GM12872 (cell line): ENCODE measurements at regions not wholly inside any gene's neighbourhood (a gene's known extent, or its start where the extent isn't known, plus 50 kb on each side); places are given as distances from the start of the nearest gene placed in this dataset.

Experiments used
- TF ChIP-seq, protein P1 (sequence below): IDR thresholded peaks from 3 replicates; pipeline ENCODE4 v1.5.1; 2011; ENCODE audit warnings: low read depth, mild to moderate bottlenecking, low read length, moderate library complexity; ENCODE audit not compliant: insufficient read depth

DNA sequence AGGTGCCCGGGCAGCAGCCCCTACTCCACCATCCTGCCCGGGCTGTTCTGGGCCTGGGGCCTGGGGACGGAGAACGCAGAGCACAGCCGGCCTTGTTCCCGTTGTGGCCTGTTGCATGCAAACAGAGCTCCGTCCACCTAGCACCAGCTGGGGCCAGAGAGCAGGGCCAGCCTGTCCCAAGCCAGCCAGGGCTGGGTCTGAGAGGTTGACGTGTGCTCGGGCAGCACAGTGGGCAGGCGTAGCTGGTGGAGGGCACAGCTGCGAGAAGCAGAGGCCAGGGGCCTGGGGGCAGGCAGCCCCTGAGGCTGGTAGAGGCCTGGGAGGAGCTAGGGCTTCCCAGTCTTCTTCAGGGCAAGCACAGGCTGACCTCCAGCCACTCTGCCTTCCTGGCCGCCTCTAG lies 1192.6 kb downstream of the BRD1 start:
- TF ChIP-seq, protein P1, sequence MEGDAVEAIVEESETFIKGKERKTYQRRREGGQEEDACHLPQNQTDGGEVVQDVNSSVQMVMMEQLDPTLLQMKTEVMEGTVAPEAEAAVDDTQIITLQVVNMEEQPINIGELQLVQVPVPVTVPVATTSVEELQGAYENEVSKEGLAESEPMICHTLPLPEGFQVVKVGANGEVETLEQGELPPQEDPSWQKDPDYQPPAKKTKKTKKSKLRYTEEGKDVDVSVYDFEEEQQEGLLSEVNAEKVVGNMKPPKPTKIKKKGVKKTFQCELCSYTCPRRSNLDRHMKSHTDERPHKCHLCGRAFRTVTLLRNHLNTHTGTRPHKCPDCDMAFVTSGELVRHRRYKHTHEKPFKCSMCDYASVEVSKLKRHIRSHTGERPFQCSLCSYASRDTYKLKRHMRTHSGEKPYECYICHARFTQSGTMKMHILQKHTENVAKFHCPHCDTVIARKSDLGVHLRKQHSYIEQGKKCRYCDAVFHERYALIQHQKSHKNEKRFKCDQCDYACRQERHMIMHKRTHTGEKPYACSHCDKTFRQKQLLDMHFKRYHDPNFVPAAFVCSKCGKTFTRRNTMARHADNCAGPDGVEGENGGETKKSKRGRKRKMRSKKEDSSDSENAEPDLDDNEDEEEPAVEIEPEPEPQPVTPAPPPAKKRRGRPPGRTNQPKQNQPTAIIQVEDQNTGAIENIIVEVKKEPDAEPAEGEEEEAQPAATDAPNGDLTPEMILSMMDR, result no peak

DNA sequence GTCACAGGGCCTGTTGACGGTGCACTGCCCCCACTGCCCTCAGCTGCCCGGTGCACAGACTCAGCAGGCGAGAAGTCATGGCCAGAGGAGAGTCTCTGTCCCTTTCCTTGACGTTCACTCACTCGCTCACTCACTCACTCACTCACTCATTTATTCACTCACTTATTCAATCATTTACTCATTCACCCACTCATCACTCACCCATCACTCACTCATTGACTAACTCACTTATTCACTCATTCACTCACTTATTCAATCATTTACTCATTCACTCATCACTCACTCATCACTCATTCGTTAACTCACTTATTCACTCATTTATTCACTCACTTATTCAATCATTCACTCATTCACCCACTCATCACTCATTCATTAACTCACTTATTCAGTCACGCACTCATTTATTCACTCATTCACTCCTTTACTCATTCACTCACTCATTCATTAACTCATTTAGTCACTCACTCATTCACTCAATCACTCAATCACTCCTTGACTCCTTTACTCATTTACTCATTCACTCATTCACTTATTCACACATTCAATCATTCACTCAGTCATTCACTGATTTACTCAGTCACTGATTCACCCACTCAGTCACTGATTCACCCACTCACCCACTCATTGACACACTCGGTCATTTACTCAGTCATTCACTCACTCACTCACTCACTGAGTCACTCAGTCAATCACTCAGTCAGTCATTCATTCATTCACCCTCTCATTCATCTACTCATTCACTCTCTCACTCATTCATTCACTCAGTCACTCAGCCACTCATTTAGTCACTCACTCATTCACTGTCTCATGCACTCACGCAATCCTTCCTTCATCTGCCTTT lies 1193.5 kb downstream of the BRD1 start:
- TF ChIP-seq, protein P1, result no peak

DNA sequence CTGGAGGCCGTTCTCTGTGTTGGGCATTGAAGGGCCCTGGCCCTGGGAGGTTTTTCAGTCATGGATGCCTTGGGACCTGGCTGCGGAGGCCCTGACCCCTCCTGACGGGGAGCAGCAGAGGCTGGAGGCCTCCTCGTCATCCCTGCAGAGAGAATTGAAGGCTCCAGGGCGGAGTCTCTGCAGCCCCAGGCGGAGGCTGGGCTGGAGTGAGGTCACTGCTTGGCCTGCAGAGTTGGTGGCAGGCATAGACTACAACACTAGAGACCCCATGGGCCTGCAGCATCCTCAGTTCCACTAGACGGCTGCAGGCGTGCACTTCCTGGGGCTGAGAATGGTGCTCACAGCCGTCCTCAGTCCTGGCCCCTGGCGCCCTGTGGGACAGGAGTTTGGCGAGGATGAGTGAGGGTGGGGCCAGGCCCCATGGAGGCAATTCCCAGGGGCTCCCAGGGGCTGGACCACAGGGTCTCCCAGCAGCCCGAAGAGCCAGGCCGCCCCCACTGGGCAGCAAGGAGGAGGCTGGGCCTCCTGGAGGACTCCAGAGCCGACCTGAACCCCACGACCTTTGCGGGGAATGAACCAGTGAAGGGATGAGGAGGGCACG lies 1194.9 kb downstream of the BRD1 start:
- TF ChIP-seq, protein P1, result no peak

DNA sequence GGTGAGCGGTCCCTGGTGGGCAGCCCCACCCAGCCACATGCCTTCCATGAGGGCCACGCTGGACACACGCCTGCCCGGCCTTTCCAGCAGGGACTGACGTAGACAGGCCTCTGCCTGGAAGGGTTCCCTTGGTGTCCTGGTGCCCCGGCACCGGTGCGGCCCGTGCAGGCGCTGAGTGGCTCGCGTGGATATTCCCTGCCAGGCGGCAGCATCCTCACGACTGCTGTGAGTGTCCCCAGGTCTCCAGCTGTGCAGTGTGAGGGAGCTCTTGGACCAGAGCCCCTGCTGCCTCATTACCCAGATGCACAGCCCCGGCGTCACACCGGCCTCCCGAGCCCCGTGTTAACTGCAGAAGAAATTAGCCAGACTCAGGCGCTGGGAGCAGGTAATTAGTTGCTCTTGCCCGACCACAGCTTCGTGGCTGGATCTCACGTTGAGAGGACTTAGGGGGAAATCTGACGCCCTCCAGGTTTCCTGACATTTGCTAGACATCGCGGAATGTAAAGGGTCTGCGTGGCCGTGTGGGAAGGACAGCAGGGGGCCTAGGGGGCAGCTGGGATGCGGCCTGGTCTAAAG lies 1196.3 kb downstream of the BRD1 start:
- TF ChIP-seq, protein P1, result no peak

DNA sequence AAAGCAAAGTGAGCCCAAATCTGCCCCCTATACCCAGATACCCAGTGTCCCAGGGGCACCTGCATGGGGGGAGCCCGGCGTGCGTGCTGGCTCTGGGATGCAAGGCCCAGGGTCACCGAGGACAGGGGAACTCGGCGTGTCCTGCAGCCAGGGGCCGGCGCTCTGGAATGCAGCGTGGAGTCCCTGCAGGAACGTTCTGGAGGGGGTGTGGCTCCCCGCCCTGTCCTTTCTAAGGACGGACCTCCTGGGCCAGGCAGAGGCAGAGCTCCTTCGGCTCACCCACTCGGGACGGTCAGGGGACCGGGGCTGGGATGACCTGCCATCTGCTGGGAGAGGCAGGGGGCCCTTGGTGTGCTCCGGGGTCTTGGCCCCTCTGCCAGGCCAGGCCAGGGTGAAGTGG lies 1196.8 kb downstream of the BRD1 start:
- TF ChIP-seq, protein P1, result no peak

DNA sequence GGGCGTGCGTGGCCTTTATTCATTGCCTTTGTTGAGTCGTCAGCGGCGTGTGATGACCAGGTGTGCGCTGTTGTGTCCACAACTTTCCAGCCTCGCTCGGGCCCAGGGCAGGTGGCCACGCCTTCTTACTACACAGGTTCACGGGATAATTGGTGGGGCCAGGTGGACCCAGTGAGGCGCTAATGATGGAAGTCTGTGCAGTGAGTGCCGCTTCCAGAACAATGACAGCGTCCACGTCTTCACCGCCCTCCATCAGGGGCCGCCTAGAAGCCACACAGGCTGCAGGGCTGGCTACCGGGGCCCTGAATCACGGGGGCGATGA lies 1197.3 kb downstream of the BRD1 start:
- TF ChIP-seq, protein P1, result no peak

DNA sequence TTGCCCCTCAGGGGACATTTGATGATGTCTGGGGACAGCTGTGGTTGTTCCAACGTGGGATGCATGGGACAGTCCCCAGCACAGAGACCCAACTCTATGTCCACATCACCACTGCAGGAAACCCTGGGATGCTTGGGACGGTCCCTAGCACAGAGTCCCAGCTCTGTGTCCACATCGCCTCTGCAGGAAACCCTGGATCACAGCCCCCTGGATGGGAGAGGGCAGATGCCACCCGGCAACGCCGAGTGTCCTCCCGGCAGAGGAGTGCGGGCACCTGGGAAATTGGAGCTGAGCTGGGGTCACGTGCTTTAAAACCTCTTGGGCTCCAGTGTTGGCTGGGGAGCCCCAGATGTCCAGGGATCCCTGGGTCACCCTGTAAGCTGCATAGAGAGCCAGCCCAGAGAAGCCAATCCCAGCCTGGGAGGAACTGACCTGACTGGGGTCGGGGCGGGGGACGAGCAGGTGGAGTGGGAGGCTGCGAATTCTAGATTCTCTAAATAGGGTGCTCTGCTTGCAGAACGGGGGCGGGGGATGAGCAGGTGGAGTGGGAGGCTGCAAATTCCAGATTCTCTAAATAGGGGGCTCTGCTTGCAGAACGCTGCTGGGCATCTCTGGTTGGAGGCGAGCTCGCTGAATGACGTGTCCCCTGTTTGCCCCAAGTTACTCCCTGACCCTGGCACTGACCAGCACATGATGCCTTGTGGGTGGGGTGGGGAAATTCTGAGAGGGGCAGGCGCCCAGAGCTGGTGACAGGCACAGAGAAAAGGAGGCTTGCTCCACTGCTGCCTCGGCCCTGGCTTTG lies 1197.8 kb downstream of the BRD1 start:
- TF ChIP-seq, protein P1, result no peak
